NCI-H2171 (cell line): ENCODE measurements at regions not wholly inside any gene's neighbourhood (a gene's known extent, or its start where the extent isn't known, plus 50 kb on each side); places are given as distances from the start of the nearest gene placed in this dataset.

Experiments
- DNase-seq: peaks from one replicate; lab custom pipeline; 2025; lab: John Stamatoyannopoulos, UW

DNA sequence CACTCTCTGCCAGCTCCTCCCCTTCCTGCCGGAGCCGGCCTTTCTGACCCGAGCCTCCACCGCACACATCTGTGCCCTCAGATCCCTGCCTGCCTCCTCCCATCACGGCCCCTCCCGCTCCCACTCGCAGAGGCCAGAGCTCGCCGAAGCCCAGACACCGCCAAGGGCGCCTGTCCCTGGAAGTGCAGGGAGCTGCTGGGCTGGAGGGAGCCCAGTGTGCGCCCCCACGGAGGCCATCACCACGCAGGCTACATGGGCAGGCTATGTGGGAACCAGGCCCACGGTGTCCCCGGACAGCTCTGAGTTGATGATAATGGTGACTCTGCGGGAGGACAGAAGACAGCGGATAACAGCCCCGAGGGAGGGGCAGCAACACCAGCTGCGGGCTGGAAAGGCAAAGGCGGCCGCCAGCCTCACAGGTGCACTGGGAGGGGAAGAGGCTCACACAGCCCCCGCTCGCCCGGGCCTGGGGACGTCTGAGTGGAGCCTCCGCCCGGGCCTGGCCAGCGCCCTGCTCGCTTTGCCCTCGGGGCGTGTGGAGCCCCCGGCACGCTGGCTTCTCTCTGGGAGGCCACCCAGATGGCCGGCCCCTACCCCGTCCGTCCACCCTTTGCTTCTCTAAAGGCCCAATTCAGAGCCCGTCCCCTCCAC is 154.9 kb downstream of the DLL1 start:
- no peak for DNase-seq

DNA sequence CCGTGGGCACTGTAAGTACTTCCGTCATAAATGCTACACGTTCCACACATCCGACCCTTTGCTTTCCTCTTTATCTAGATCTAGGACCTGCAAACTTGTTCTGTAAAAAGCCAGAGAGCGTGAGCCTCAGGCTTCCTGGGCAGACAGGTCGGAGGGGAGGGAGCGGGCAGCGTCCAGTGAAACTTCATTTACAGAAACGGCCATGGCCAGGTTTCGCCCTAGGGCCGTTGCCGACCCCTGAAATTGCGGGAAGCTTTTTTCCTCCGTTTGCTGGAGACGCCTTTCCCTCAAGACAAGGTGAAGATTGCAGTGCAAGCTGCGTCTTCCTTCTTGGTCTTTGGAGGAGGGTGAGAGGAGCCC is 155.4 kb downstream of the DLL1 start:
- no peak for DNase-seq

DNA sequence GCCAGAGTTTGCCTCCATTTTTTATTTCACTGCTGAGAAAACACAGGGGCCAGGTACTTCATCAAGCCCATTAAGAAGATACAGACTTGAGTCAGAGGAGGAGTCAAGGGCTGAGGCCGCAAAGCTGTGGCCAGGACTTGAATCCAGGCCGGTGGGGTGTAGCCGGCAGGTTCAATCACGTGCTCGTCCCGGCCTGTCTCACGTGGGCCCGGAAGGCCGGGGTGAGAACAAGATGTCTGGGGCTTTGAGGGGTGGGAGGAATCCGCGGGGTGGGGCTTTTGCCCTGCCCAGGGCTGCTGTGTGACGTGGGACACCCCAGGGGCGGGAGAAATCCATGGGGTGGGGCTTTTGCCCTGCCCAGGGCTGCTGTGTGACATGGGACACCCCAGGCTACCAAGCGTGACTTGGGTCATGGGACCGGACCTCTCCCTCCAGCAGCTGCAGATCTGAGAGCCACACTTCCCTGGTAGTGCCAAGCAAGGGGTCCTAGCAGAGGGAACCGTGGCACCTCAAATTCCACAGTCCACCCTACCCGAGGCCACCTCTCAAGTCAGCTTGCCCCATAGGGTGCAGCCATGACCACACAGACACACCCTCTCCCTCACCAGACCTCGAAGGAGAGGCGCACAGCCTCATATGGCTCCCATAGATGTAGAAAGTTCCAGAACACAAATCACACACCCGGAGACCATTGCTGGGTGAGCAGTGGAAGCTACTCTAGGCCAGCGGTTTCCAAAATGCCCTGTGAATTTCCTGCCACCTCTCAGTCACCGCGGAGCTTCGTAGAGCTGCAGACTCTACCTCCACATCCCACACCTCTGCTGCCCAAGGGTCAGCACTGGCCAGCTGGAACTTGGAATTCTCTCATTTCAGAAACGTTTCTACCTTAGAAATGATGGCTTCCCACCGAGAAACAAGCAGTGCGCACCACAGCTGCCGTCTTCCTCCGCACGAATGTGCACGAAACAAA is 156.1 kb downstream of the DLL1 start:
- DNase-seq = no peak

- no peak for DNase-seq
Measured at GRCh38 chr6:170134031-170134470, 156.8 kb downstream of the DLL1 start.

DNA sequence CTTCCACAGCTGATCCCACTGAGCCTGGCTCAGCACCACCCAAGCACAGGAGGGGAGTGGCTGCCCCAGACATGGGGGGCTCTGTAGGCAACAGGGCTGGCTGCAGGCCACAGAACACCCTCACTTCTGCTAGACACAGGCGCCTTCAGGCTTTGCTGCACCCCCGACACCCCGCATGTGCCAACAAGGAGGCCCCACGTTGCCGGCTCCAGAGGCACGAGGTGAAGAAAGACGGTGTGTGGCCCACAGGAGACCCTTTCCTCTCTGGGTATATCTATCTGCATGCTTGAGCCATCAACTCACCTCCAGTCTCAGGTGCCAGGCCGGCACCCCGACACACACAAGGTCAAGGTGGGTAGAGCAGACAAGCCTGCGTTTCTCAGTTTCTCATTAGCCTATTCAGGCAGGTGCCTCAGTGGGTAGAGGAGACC is 158.3 kb downstream of the DLL1 start:
- no peak for DNase-seq

DNA sequence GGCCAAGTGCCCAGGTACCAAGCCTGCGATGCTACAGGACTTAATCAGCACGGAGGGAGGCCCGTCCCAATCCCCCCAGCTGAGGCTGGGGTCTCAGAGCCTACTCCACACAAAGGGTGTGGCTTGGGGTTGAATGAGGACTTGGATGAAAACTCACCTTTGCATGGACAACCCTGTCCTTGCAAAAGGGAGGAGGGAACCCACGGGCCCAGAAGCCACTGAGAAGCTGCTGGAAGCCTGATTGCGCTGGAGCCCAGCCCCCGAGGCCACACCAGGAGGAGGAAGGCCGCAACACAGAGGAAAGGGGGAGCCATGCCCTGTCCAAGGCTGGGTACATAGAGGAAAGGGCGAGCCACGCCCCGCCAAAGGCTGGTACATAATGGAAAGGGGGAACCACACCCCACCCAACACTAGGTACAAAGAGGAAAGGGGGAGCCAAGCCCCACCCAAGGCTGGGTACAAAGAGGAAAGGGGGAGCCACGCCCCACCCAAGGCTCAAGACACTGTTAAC is 158.8 kb downstream of the DLL1 start:
- no peak for DNase-seq

DNA sequence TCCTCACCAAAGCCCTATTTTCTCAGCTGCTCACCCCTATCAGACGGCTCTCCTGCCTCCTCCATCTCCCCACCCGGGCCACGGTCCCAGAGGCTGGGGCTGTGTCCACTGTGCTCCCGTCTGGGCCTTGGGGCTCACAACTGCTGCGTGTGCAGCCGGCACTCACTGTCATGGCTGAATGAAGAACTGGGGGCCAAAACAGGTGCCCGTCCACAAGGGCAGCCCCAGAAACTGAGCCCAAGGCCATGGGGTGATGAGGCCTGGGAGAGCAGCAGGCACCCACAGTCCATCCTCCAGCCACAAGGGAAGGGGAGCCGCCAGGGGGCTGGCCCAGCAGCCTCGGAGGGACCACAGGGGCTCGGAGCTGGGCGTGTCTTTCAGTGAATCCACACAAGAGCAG is 159.5 kb downstream of the DLL1 start:
- no peak for DNase-seq

- no peak for DNase-seq
Measured at GRCh38 chr6:170130771-170131241, 160.1 kb downstream of the DLL1 start.

GRCh38 chr6:170130201-170130621 is 160.7 kb downstream of the DLL1 start:
- no peak for DNase-seq

DNA sequence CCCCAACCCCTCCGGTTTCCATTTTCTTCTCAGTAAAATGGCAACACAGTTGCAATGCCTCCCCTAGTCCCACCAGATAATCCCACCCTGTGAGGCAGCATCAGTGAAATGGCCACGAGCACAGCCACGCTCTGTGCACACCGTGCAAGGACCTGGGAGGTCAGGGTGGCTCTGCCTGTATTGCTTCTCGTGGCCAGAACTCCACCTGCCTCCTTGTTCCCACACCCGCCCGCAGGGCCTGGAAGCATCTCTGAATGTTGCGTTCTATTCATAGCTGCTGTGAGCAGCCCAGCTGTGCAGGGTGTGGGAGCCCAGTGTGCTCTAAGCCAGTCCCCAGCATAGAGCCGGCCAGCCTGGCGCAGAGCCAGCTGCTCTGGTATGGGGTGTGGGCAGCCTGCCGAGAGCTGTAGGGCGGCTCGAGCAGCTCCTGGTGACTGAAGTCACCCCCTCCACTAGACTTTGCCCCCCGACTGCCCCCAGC is 161.1 kb downstream of the DLL1 start:
- DNase-seq = no peak

DNA sequence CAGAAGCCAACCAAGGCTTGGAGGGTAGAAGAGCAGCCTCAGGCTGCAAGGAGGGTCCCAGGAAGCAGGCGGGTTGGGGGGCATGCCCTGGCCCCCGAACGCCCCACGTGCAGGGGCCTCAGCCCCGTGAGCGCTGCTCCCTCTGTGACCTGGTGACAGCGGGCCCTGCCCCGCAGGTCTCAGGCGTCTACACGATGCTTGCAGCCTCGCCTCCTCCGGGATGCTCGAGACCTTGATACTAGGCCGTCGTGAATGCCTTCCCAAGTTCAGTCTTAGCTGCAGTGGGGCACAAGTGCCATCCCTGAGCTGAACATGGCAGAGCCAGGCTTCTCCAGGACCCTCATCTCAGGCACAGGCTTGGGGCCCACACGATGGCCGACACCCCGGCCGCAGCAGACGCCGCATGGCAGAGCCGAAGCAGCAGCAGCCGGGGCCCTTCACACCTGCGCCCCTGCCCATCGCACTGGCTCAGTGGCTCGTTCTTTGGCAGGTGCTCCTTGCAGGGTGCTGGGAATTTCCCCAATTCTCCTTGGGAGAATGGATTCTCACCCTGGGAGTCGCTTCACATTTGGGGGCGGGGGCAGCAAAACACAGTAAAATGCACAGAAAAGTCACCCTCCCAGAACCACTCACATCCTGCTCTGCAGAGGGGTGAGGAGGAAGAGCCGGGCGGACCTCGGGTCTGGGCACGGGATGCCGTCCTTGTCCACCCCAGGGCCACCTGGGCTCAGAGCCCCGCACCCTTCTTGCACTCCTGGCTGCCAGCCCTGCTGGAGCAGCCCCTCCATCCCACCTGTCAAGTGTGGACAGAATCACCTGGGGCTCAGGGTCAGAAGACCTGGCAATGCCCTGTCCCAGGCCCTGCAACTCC is 161.8 kb downstream of the DLL1 start:
- no peak for DNase-seq

DNA sequence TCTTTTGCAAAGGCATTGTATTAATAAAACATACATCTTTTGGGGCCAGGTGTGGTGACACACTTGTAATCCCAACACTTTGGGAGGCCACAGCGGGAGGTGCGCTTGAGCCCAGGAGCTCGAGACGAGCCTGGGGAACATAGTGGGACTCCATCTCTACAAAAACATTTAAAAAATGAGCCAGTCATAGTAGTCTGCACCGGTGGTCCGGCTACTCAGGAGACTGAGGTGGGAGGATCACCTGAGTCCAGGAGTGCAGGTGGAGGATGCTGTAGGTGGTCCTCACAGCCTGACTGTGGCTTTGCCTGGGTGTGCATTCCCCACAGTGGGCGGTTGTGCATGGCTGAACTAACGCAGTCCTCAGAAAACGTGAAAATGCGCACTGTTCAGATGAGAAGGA is 162.5 kb downstream of the DLL1 start:
- DNase-seq = no peak

- DNase-seq = no peak
Measured at GRCh38 chr6:170127151-170127550, 163.7 kb downstream of the DLL1 start.

GRCh38 chr6:170125456-170126300 is 165.2 kb downstream of the DLL1 start:
- DNase-seq = no peak

- DNase-seq = no peak
Measured at GRCh38 chr6:170124836-170125235, 166.0 kb downstream of the DLL1 start.

- DNase-seq = no peak
Measured at GRCh38 chr6:170124150-170124549, 166.7 kb downstream of the DLL1 start.

GRCh38 chr6:170122651-170123050 is 168.2 kb downstream of the DLL1 start:
- no peak for DNase-seq

DNA sequence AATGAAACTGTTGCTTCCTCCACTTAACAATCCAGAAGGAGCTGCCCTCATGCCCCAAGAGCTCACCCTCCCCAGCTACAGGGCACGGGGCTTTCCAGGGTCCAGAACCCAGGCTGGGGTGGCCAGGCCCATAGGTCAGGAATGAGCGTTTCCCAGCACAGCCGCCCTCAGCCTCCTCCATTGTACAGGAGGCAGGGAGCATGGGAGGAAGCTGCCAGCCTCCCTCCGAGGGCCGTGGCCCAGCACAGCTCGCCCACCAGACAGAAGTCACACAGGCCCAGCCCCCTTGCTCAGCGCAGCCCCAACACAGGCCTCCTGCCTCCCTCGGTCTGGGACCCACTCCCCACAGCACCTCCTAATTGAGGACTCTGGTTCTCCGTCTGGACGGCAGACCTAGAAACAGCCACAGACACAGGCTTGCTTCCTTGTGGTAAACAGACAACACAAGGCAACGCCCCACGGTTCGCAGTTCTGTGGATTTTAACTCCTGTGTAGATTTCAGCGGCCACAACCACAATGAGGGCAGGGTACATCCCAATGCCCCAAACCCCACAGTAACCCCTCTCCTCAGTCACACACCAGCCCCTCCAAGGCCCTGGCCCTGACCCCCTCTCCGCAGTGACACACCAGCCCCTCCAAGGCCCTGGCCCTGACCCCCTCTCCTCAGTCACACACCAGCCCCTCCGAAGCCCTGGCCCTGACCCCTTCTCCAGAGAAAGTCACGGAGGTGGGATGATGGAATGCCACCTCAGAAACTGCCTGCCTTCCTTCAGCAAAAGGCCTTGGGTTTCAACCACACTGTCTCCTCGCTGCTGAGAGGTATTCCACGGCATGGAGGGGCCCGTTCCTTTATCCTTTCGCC is 173.5 kb downstream of the DLL1 start:
- DNase-seq = no peak

DNA sequence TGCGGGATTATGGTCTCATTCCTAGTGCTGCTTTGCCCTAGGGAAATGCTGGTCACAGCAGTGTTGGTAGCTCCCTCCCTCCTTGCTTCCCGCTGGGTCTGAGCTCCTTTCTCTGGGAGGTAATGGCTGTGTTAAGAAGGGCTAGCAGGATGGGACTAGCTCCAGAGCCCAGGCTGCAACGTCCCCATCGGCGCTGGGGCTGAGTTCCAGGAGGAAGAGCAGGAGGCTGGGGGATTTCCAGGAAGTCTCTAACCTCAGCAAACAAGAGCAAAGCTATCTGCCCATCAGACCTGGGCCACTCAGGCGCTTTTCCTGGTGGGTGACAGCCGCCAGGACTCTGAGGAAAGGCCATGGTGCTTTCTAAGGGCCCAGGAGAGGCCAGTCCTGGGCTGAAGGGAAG is 174.2 kb downstream of the DLL1 start:
- no peak for DNase-seq
